ENCODE measurements at regions not wholly inside any gene's neighbourhood (a gene's known extent, or its start where the extent isn't known, plus 50 kb on each side); places are given as distances from the start of the nearest gene placed in this dataset.

- TF ChIP-seq CTCF (IDR thresholded peaks at IDR 0.05; ENCODE audit: insufficient read depth, low read length, poor library complexity, severe bottlenecking) (no peak), EZH2phosphoT487 (conservative IDR thresholded peaks at IDR 0.05; ENCODE audit: low read length) (no peak)
Measured at GRCh38 chr1:95742591-95743089, 508.6 kb downstream of the RWDD3 start.
